A549 (cell line): ENCODE measurements at regions not wholly inside any gene's neighbourhood (a gene's known extent, or its start where the extent isn't known, plus 50 kb on each side); places are given as distances from the start of the nearest gene placed in this dataset.

Source experiments
- CTCF ChIP-seq: fragments of >200 bp; sonication (Bioruptor Twin); formaldehyde crosslinking; IDR thresholded peaks from 3 replicates; pipeline ENCODE4 v1.5.1; 2016
- REST ChIP-seq: fragments of 200-600 bp; sonication (generic); IDR thresholded peaks from 2 replicates; pipeline ENCODE4 v1.6.1; 2016; ENCODE audit warnings: antibody characterized with exemption, mild to moderate bottlenecking, moderate library complexity
- SMC3 ChIP-seq: fragments of >200 bp; sonication (Bioruptor Twin); formaldehyde crosslinking; IDR thresholded peaks from 3 replicates; pipeline ENCODE4 v1.6.1; 2018; ENCODE audit warnings: inconsistent platforms
- USF2 ChIP-seq: fragments of 450-650 bp; IDR thresholded peaks from 2 replicates; pipeline ENCODE4 v1.6.1; 2014; ENCODE audit warnings: antibody characterized with exemption
- ZFP36 ChIP-seq: fragments of 450-650 bp; IDR thresholded peaks from 2 replicates; pipeline ENCODE4 v1.6.1; 2014; ENCODE audit warnings: borderline replicate concordance; ENCODE audit not compliant: partially characterized antibody

- TF ChIP-seq CTCF (no peak), REST (no peak), USF2 (no peak), SMC3 (no peak), ZFP36 (no peak)
Observed at GRCh38 chr11:112478806-112479205, 218.1 kb upstream of the PLET1 start.
